ENCODE measurements at regions not wholly inside any gene's neighbourhood (a gene's known extent, or its start where the extent isn't known, plus 50 kb on each side); places are given as distances from the start of the nearest gene placed in this dataset.
"Not testable (repeated sequence)": the region's sequence is repeated elsewhere in the genome, so short reads cannot be mapped to it uniquely, and the experiment has no call there.

- no peak for DNase-seq (ENCODE audit: low read depth, low spot score)
- in situ Hi-C loops (cut with HindIII; ENCODE audit: low pct_unique_long_range_greater_than_20kb, low sequenced_read_pairs): no loop called here
Observed at GRCh38 chr21:28124541-28124940, 868.1 kb downstream of the LTN1 start.

GRCh38 chr21:28118570-28118969 lies 874.1 kb downstream of the LTN1 start:
- in situ Hi-C loops (cut with HindIII; ENCODE audit: low pct_unique_long_range_greater_than_20kb, low sequenced_read_pairs): no loop called here
- DNase-seq (ENCODE audit: low read depth, low spot score): peak; percentile 38

DNA sequence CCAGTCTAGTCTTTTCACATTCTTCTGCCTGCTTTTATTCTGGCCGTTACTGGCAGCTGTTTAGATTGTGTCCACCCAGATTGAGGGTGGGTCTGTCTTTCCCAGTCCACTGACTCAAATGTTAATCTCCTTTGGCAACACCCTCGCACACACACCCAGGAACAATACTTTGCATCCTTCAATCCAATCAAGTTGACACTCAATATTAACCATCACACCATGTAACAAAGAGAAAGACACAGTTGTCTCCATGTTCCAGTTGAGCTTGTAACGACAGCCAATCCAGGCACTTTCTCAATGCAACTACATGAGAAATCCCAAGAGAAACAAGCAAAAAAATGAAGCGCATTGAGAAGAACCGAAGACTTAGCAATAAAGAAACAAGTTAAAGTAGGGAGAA lies 877.7 kb downstream of the LTN1 start:
- in situ Hi-C loops (cut with HindIII; ENCODE audit: low pct_unique_long_range_greater_than_20kb, low sequenced_read_pairs); DNase-seq (ENCODE audit: low read depth, low spot score): not testable (repeated sequence)

GRCh38 chr21:28113718-28114117 lies 879.0 kb downstream of the LTN1 start:
- no peak for DNase-seq (ENCODE audit: low read depth, low spot score)
- in situ Hi-C loops (cut with HindIII; ENCODE audit: low pct_unique_long_range_greater_than_20kb, low sequenced_read_pairs): no loop called here

GRCh38 chr21:28112511-28112910 lies 880.2 kb downstream of the LTN1 start:
- no peak for DNase-seq (ENCODE audit: low read depth, low spot score)
- in situ Hi-C loops (cut with HindIII; ENCODE audit: low pct_unique_long_range_greater_than_20kb, low sequenced_read_pairs): no loop called here

GRCh38 chr21:28111151-28111619 lies 881.5 kb downstream of the LTN1 start:
- in situ Hi-C loops (cut with HindIII; ENCODE audit: low pct_unique_long_range_greater_than_20kb, low sequenced_read_pairs): no loop called here
- no peak for DNase-seq (ENCODE audit: low read depth, low spot score)

DNA sequence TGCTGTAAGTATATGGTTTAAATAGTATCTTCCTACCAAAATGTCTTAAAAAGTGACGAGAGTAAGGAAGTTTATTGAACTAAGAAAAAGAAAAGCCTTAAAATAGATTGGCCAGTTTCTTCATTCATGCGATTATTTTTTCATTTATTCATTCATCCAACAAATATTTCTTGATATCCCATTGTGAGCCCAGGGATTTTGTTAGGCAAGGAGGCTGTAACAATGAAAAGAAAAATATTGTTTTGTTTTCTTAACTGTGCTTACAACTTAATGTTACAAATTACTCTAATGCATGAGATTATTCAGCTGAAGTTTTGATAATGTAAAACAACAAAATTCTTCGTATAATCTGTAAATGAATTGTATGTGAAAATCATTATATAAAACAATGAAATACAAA lies 882.0 kb downstream of the LTN1 start:
- in situ Hi-C loops (cut with HindIII; ENCODE audit: low pct_unique_long_range_greater_than_20kb, low sequenced_read_pairs): no loop called here
- DNase-seq (ENCODE audit: low read depth, low spot score): no peak

- in situ Hi-C loops (cut with HindIII; ENCODE audit: low pct_unique_long_range_greater_than_20kb, low sequenced_read_pairs): no loop called here
- DNase-seq (ENCODE audit: low read depth, low spot score): no peak
Observed at GRCh38 chr21:28110074-28110473, 882.6 kb downstream of the LTN1 start.

DNA sequence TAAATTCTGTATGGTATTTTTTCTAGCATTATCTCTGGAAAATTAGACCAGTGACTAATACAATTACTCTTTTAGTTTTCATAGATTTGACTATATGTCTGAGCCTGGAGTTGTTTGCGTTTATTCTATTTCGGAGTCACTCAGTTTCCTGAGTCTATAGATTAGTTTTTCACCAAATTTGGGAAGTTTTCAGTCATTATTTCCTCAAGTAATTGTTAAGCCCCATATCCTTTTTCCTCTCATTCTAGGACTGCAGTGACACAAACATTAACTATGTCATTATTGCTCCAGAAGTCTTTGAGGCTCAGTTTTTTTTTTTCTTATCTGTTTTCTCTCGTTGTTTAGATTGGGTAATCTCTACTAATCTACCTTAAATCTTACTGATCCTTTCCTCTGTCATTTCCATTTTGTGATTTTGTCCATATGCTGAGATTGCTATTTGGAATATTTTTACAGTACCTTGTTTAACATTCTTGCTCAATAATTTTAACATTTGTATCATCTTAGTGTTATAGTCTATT lies 886.2 kb downstream of the LTN1 start:
- in situ Hi-C loops (cut with HindIII; ENCODE audit: low pct_unique_long_range_greater_than_20kb, low sequenced_read_pairs): no loop called here
- no peak for DNase-seq (ENCODE audit: low read depth, low spot score)

GRCh38 chr21:28104346-28104745 lies 888.3 kb downstream of the LTN1 start:
- no peak for DNase-seq (ENCODE audit: low read depth, low spot score)
- in situ Hi-C loops (cut with HindIII; ENCODE audit: low pct_unique_long_range_greater_than_20kb, low sequenced_read_pairs): no loop called here

DNA sequence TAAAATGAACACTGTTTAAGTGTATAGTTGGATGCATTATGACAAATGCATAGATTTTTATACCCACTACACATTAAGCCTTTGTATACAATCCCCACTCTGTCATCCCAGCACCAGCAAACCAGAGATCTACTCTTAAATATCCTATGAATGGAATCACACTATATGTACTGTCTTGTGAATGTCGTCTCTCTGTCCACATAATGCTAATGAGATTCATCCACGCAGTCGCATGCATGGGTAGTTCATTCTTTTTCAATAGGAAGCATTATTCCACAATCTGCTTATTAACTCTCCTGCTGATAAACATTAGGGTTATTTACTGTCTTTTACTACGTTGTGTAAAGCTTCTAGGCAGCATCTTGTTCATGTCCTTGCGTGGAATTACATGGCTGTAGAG lies 892.3 kb downstream of the LTN1 start:
- DNase-seq (ENCODE audit: low read depth, low spot score): peak; percentile 95

GRCh38 chr21:28099001-28099705 lies 893.5 kb downstream of the LTN1 start:
- in situ Hi-C loops (cut with HindIII; ENCODE audit: low pct_unique_long_range_greater_than_20kb, low sequenced_read_pairs): no loop called here
- DNase-seq (ENCODE audit: low read depth, low spot score): peak; percentile 62

More for the DNA sequence above, 892.3 kb downstream of the LTN1 start:
- in situ Hi-C loops (cut with HindIII; ENCODE audit: low pct_unique_long_range_greater_than_20kb, low sequenced_read_pairs): no loop called here

DNA sequence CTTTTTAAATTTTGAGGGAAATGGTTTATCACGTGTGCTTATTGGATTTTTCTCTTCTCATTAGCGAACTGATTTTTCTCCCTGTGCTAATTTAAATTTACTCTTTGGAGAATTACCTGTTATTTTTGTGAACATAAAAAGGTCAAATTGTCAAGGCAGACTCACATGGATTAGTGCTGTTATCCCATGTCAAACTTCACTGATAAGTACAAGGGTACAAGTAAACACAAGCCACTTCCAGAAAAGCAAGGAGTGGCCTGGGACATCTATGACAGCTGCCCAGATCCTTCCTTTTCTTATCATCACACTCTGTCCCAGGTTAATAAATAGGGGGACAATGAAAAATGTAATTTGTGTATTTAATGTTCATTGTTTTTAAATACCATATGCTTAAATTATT lies 901.2 kb downstream of the LTN1 start:
- in situ Hi-C loops (cut with HindIII; ENCODE audit: low pct_unique_long_range_greater_than_20kb, low sequenced_read_pairs): no loop called here
- no peak for DNase-seq (ENCODE audit: low read depth, low spot score)

- in situ Hi-C loops (cut with HindIII; ENCODE audit: low pct_unique_long_range_greater_than_20kb, low sequenced_read_pairs): no loop called here
- DNase-seq (ENCODE audit: low read depth, low spot score): no peak
Observed at GRCh38 chr21:28090546-28090945, 902.1 kb downstream of the LTN1 start.

GRCh38 chr21:28089599-28090441 lies 902.9 kb downstream of the LTN1 start:
- no peak for DNase-seq (ENCODE audit: low read depth, low spot score)
- in situ Hi-C loops (cut with HindIII; ENCODE audit: low pct_unique_long_range_greater_than_20kb, low sequenced_read_pairs): no loop called here

DNA sequence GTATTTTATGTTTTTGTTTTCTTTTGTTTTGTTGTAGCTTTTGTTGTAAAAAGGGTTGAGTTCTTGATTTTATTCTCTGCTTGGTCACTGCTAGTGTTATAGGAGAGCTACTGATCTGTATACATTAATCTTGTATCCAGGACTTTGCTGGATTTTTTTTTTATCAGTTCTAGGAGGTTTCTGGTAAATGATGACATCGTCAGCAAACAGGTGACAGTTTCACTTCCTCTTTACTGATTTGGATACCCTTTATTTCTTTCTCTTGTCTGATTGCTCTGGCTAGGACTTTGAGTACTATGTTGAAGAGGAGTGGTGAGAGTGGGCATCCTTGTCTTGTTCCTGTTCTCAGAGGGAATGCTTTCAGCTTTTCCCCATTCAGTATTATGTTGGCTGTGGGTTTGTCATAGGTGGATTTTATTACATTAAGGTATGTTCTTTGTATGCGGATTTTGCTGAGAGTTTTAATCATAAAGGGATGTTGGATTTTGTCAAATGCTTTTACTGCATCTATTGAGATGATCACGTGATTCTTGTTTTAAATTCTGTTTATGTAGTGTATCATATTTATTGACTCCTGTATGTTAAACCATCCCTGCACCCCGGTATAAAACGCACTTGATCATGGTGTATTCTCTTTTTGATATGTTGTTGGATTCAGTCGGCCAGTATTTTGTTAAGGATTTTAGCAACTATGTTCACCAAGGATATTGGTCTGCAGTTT lies 905.7 kb downstream of the LTN1 start:
- in situ Hi-C loops (cut with HindIII; ENCODE audit: low pct_unique_long_range_greater_than_20kb, low sequenced_read_pairs): no loop called here
- DNase-seq (ENCODE audit: low read depth, low spot score): no peak

DNA sequence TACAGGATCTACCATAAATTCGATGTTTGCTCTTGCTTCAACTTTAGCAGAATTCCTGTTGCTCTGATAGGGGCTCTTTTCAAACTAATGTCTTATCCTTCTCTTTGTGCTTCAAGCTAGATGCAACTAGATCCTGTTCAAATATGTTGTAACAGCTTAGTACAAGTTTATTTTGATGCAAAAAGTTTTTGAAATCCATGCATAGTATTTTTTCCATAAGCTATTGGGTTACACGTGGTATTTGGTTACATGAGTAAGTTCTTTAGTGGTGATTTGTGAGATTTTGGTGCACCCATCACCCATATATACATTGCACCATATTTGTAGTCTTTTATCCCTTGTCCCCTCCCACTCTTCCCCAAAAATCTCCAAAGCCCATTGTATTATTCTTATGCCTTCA lies 907.7 kb downstream of the LTN1 start:
- in situ Hi-C loops (cut with HindIII; ENCODE audit: low pct_unique_long_range_greater_than_20kb, low sequenced_read_pairs): no loop called here
- no peak for DNase-seq (ENCODE audit: low read depth, low spot score)

- no peak for DNase-seq (ENCODE audit: low read depth, low spot score)
- in situ Hi-C loops (cut with HindIII; ENCODE audit: low pct_unique_long_range_greater_than_20kb, low sequenced_read_pairs): no loop called here
Observed at GRCh38 chr21:28083350-28083749, 909.3 kb downstream of the LTN1 start.

All from SK-MEL-5 (cell line).